ENCODE measurements at regions not wholly inside any gene's neighbourhood (a gene's known extent, or its start where the extent isn't known, plus 50 kb on each side); places are given as distances from the start of the nearest gene placed in this dataset.

- Mint-ChIP-seq H3K27ac (no peak overlapping the region), H3K9me3 (peaks cover 0 to 6% of the 10 kb centered on the region in 2 donors), H3K27me3 (peaks cover 7 to 8% of the 10 kb centered on the region in 2 donors), H3K36me3 (no peaks in the 10 kb centered on the region), H3K4me1 (peaks cover 0 to 2% of the 10 kb centered on the region in 2 donors), H3K4me3 (no peak overlapping the region)
- DNase-seq (no peak), ATAC-seq (replicated peaks) (no peak)
Observed at GRCh38 chr10:44326474-44327030, 58.3 kb downstream of the CXCL12 start.

DNA sequence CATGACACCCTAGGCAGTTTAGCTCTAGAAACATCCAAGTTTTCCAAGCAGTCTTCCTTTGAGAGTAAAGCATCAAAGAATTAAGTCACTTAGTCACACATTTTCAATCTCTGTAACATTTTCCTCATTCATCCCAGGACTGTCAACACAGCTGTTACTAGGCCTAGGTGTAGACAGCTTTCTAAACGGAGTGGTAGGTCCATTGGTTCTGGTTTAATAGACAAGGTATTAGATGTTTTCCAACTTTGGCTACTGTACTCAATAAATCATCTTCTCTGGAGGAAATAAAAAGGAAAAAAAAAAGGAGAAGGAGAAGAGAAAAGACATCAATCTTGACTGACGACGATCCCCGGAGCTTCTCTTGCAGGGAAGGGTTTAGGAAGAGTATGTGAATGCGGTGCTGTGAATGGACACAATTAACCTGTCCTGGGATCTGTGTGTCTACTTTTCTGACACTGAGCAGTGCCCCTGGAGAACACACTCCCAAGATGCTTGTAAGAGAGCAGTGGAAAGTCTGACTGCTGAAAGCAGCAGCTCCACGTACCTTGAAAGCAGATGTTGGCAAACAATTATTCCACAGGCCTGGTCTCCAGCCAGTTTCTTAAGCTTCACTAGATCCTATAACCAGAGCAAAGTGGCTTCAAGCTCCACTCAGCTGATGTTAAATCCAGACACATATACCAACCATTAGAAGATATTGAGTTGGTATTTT lies 59.1 kb downstream of the CXCL12 start:
- Mint-ChIP-seq H3K9me3 (peaks cover 0 to 6% of the 10 kb centered on the region in 2 donors), H3K27ac (no peak overlapping the region), H3K36me3 (no peaks in the 10 kb centered on the region), H3K4me3 (no peak overlapping the region), H3K4me1 (peaks cover 0 to 2% of the 10 kb centered on the region in 2 donors), H3K27me3 (peaks cover 7 to 8% of the 10 kb centered on the region in 2 donors)
- ATAC-seq (replicated peaks) (no peak), DNase-seq (no peak)

DNA sequence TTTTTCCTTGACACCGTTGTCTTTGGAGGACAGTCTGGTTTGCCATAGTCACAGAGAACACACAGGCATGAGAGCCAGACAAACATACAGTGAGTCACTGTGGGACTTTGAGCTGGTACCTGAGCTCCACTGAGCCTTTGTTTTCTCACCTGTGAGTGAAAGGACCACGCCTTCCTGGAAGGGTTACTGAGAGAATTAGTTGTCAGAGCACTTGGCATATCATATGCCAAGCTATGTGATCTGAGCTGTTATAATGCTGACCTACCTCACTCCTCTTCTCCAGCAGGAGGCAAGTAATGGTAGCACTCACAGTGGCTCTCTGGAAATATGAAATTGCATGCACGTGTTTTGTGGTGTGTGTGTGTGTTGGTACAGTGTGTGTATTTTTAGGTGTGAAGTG lies 59.7 kb downstream of the CXCL12 start:
- Mint-ChIP-seq H3K27ac (no peak overlapping the region), H3K4me1 (peaks cover 0 to 2% of the 10 kb centered on the region in 2 donors)
- ATAC-seq (replicated peaks) = no peak

GRCh38 chr10:44323838-44324237 lies 61.1 kb downstream of the CXCL12 start:
- Mint-ChIP-seq H3K9me3 (peaks cover 0 to 6% of the 10 kb centered on the region in 2 donors), H3K27ac (no peak overlapping the region), H3K4me3 (no peak overlapping the region), H3K27me3 (peaks cover 8 to 9% of the 10 kb centered on the region in 2 donors), H3K4me1 (peaks cover 0 to 2% of the 10 kb centered on the region in 2 donors), H3K36me3 (no peaks in the 10 kb centered on the region)
- no peak for ATAC-seq (replicated peaks)
- no peak for DNase-seq

More for the DNA sequence above, 59.7 kb downstream of the CXCL12 start:
- H3K4me3 Mint-ChIP-seq = no peak overlapping the region
- no peaks in the 10 kb centered on the region for H3K36me3 Mint-ChIP-seq
- peaks cover 0 to 6% of the 10 kb centered on the region in 2 donors for H3K9me3 Mint-ChIP-seq
- H3K27me3 Mint-ChIP-seq = peaks cover 7 to 8% of the 10 kb centered on the region in 2 donors
- no peak for DNase-seq

- ATAC-seq (replicated peaks) (no peak), DNase-seq (no peak)
- H3K27ac Mint-ChIP-seq = no peak overlapping the region
- peaks cover 0 to 2% of the 10 kb centered on the region in 2 donors for H3K4me1 Mint-ChIP-seq
- H3K27me3 Mint-ChIP-seq = peaks cover 8 to 11% of the 10 kb centered on the region in 2 donors
- no peak overlapping the region for H3K4me3 Mint-ChIP-seq
- peaks cover under 1 to 1% of the 10 kb centered on the region in 2 donors for H3K36me3 Mint-ChIP-seq
- peaks cover 2 to 8% of the 10 kb centered on the region in 2 donors for H3K9me3 Mint-ChIP-seq
Observed at GRCh38 chr10:44322137-44322536, 62.8 kb downstream of the CXCL12 start.

GRCh38 chr10:44320756-44321155 lies 64.1 kb downstream of the CXCL12 start:
- Mint-ChIP-seq H3K27me3 (peaks cover 5 to 8% of the 10 kb centered on the region in 2 donors), H3K36me3 (peaks cover 3% of the 10 kb centered on the region in 2 donors), H3K27ac (no peak overlapping the region), H3K4me1 (peaks cover 0 to 2% of the 10 kb centered on the region in 2 donors), H3K9me3 (peaks cover 5 to 6% of the 10 kb centered on the region in 2 donors), H3K4me3 (no peak overlapping the region)
- ATAC-seq (replicated peaks) = no peak
- no peak for DNase-seq

- H3K4me1 Mint-ChIP-seq = no peaks in the 10 kb centered on the region
- ATAC-seq (replicated peaks) (no peak), DNase-seq (no peak)
- H3K27ac Mint-ChIP-seq = no peak overlapping the region
- H3K9me3 Mint-ChIP-seq = peaks cover 5 to 6% of the 10 kb centered on the region in 2 donors
- H3K27me3 Mint-ChIP-seq = peaks cover 15 to 21% of the 10 kb centered on the region in 2 donors
- peaks cover 3% of the 10 kb centered on the region in 2 donors for H3K36me3 Mint-ChIP-seq
- no peak overlapping the region for H3K4me3 Mint-ChIP-seq
Observed at GRCh38 chr10:44317856-44318255, 67.0 kb downstream of the CXCL12 start.

DNA sequence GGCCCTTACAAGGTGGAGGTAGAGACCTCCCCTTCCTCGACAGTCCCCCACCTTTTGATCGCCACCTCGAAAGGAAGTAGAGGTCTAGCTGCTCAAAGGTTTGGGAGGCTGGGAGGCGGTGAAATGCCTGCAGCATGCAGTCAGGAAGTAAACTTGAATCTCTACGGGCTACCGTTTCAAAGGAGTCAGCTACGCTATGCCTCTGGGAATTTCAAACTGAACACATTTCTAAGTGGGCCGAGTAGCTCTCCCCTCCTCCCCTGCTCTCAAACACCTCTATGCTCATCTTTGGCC lies 68.0 kb downstream of the CXCL12 start:
- H3K4me1 Mint-ChIP-seq = peaks cover 0 to 3% of the 10 kb centered on the region in 2 donors
- H3K27ac Mint-ChIP-seq = no peak overlapping the region
- ATAC-seq (replicated peaks) = no peak
- peaks cover 3% of the 10 kb centered on the region in 2 donors for H3K36me3 Mint-ChIP-seq
- no peak overlapping the region for H3K4me3 Mint-ChIP-seq
- peaks cover 19 to 20% of the 10 kb centered on the region in 2 donors for H3K27me3 Mint-ChIP-seq
- DNase-seq = no peak
- peaks cover 5 to 6% of the 10 kb centered on the region in 2 donors for H3K9me3 Mint-ChIP-seq

- no peak overlapping the region for H3K4me3 Mint-ChIP-seq
- peak; percentile 41 to 54 for ATAC-seq (replicated peaks)
- peaks cover 25% of the 10 kb centered on the region in 2 donors for H3K27me3 Mint-ChIP-seq
- no peak overlapping the region for H3K27ac Mint-ChIP-seq
- H3K36me3 Mint-ChIP-seq = peaks cover 3% of the 10 kb centered on the region in 2 donors
- no peak for DNase-seq
- peaks cover 3 to 5% of the 10 kb centered on the region in 2 donors for H3K4me1 Mint-ChIP-seq
- H3K9me3 Mint-ChIP-seq = peaks cover 5 to 6% of the 10 kb centered on the region in 2 donors
Observed at GRCh38 chr10:44316187-44316921, 68.5 kb downstream of the CXCL12 start.

GRCh38 chr10:44314802-44315460 lies 70.0 kb downstream of the CXCL12 start:
- Mint-ChIP-seq H3K27me3 (peaks cover 35 to 36% of the 10 kb centered on the region in 2 donors), H3K4me1 (peaks cover 8% of the 10 kb centered on the region in 2 donors), H3K9me3 (peaks cover 5 to 6% of the 10 kb centered on the region in 2 donors), H3K4me3 (no peak overlapping the region), H3K36me3 (peaks cover 3% of the 10 kb centered on the region in 2 donors), H3K27ac (no peak overlapping the region)
- DNase-seq = no peak
- no peak for ATAC-seq (replicated peaks)

- no peak for ATAC-seq (replicated peaks)
- Mint-ChIP-seq H3K36me3 (peaks cover 3% of the 10 kb centered on the region in 2 donors), H3K27me3 (peaks cover 34 to 36% of the 10 kb centered on the region in 2 donors), H3K9me3 (peaks cover 5 to 6% of the 10 kb centered on the region in 2 donors), H3K4me1 (peaks cover 8% of the 10 kb centered on the region in 2 donors), H3K27ac (no peak overlapping the region), H3K4me3 (no peak overlapping the region)
- no peak for DNase-seq
Observed at GRCh38 chr10:44313761-44314165, 71.1 kb downstream of the CXCL12 start.

- H3K27ac Mint-ChIP-seq = peak overlapping the region; percentile 27
- no peak overlapping the region for H3K4me3 Mint-ChIP-seq
- H3K36me3 Mint-ChIP-seq = peaks cover 3% of the 10 kb centered on the region in 2 donors
- peaks cover 33 to 36% of the 10 kb centered on the region in 2 donors for H3K27me3 Mint-ChIP-seq
- ATAC-seq (replicated peaks) (peak; percentile 59 to 70), DNase-seq (no peak)
- peaks cover 5 to 6% of the 10 kb centered on the region in 2 donors for H3K9me3 Mint-ChIP-seq
- H3K4me1 Mint-ChIP-seq = peaks cover 8% of the 10 kb centered on the region in 2 donors
Observed at GRCh38 chr10:44312401-44312800, 72.5 kb downstream of the CXCL12 start.

- H3K4me3 Mint-ChIP-seq = no peak overlapping the region
- ATAC-seq (replicated peaks) = no peak
- H3K9me3 Mint-ChIP-seq = peaks cover 0 to 2% of the 10 kb centered on the region in 2 donors
- no peak for DNase-seq
- H3K36me3 Mint-ChIP-seq = no peaks in the 10 kb centered on the region
- H3K27ac Mint-ChIP-seq = no peak overlapping the region
- H3K4me1 Mint-ChIP-seq = peaks cover 8% of the 10 kb centered on the region in 2 donors
- peaks cover 33 to 36% of the 10 kb centered on the region in 2 donors for H3K27me3 Mint-ChIP-seq
Observed at GRCh38 chr10:44311563-44312051, 73.3 kb downstream of the CXCL12 start.

All from stimulated activated naive B cell treated with anti-CD40 and anti-IgM and Interleukin-4, amounts not matched to agents 10 μg/mL and 1 μg/mL and 100 μg/mL, for 72 hours (primary cell).